ENCODE measurements at regions not wholly inside any gene's neighbourhood (a gene's known extent, or its start where the extent isn't known, plus 50 kb on each side); places are given as distances from the start of the nearest gene placed in this dataset.

DNA sequence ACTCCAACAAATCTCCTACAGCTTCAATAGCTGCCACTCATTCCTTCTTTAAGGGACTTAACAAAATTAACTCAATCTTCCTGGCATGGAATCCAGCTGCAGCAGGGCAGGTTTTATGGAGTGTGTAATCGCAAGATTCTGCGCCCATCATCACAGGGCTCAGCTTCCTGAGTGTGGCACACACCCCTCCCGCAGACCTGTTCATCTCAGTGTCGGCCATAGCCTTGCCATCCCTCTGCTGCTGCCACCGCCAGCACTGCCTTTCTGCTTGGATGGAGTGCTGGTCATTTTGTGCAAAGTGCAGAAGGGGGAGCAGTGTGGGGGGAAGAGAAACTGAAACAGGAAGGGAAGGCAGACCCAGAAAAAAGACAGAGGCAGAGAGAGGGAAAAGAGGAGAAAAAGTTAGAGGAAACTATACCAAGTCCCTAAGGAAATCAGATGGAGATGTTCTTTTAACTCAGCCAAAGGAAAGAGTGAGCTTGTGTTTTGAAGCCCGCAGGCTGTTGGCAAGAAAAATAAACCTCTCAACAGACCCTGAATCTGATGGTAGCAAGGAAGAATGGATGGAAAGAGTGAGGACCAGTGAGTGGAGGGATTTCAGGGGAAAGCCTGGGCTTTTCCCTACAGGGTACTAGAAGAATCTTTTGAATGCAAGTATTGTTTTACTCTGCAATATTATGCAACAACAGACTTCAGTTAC is 324.2 kb downstream of the SEC16B start:
- DNase-seq: no peak
- dilution Hi-C loops (cut with HindIII; ENCODE audit: low sequenced_read_pairs, unreplicated experiment) (no loop called here), in situ Hi-C loops (cut with MboI; ENCODE audit: low sequenced_read_pairs) (no loop called here), intact Hi-C loops (cut with micrococcal nuclease) (no loop called here)
- H3K56ac ChIP-seq (ENCODE audit: extremely low read depth, insufficient read depth, low read length): no peak overlapping the region
- no peak overlapping the region for H3K4ac ChIP-seq (ENCODE audit: low read depth, low read length)
- no peaks in the 10 kb centered on the region for H3K9me3 ChIP-seq (ENCODE audit: control insufficient read depth, insufficient read depth, low read length)
- H4K8ac ChIP-seq (ENCODE audit: low read depth in 2 of 2, low read length in 2 of 2): no peak overlapping the region
- H4K91ac ChIP-seq (ENCODE audit: insufficient read depth, low read depth, low read length): no peak overlapping the region
- H2BK5ac ChIP-seq (ENCODE audit: low read depth, low read length, poor library complexity, severe bottlenecking): no peak overlapping the region
- no peaks in the 10 kb centered on the region for H3K79me1 ChIP-seq (ENCODE audit: low read depth in 1 of 2, low read length in 2 of 2)
- no peak overlapping the region for H3K23ac ChIP-seq (ENCODE audit: low read depth, low read length)
- peak overlapping the region; percentile 34 for H2AK9ac ChIP-seq (replicated peaks; ENCODE audit: low read depth, low read length, poor library complexity)
- no peak overlapping the region for H2BK120ac ChIP-seq (ENCODE audit: low read depth, low read length)
- no peak for TF ChIP-seq NFE2L2 (IDR thresholded peaks at IDR 0.05; ENCODE audit: low read depth, low read length)
- no peak for TF ChIP-seq FOS (IDR thresholded peaks at IDR 0.05; ENCODE audit: low read depth, low read length)
- TF ChIP-seq, protein P1, sequence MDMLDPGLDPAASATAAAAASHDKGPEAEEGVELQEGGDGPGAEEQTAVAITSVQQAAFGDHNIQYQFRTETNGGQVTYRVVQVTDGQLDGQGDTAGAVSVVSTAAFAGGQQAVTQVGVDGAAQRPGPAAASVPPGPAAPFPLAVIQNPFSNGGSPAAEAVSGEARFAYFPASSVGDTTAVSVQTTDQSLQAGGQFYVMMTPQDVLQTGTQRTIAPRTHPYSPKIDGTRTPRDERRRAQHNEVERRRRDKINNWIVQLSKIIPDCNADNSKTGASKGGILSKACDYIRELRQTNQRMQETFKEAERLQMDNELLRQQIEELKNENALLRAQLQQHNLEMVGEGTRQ (IDR thresholded peaks at IDR 0.05; ENCODE audit: low read depth, low read length): no peak
- TF ChIP-seq MXI1 (IDR thresholded peaks at IDR 0.05; ENCODE audit: borderline replicate concordance, low read depth, low read length): no peak
- TF ChIP-seq RAD21 (IDR thresholded peaks at IDR 0.05; ENCODE audit: low read length): no peak
- TF ChIP-seq CHD1 (IDR thresholded peaks at IDR 0.05; ENCODE audit: low read depth, low read length): no peak
- TF ChIP-seq, protein P2, sequence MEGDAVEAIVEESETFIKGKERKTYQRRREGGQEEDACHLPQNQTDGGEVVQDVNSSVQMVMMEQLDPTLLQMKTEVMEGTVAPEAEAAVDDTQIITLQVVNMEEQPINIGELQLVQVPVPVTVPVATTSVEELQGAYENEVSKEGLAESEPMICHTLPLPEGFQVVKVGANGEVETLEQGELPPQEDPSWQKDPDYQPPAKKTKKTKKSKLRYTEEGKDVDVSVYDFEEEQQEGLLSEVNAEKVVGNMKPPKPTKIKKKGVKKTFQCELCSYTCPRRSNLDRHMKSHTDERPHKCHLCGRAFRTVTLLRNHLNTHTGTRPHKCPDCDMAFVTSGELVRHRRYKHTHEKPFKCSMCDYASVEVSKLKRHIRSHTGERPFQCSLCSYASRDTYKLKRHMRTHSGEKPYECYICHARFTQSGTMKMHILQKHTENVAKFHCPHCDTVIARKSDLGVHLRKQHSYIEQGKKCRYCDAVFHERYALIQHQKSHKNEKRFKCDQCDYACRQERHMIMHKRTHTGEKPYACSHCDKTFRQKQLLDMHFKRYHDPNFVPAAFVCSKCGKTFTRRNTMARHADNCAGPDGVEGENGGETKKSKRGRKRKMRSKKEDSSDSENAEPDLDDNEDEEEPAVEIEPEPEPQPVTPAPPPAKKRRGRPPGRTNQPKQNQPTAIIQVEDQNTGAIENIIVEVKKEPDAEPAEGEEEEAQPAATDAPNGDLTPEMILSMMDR (conservative IDR thresholded peaks at IDR 0.05; ENCODE audit: low read depth, low read length): no peak
- TF ChIP-seq POLR2A (IDR thresholded peaks at IDR 0.05; ENCODE audit: low read depth, low read length): no peak
- TF ChIP-seq MAFK (IDR thresholded peaks at IDR 0.05; ENCODE audit: low read depth, low read length): no peak
- TF ChIP-seq CEBPB (IDR thresholded peaks at IDR 0.05; ENCODE audit: low read depth, low read length): no peak
- TF ChIP-seq SMC3 (IDR thresholded peaks at IDR 0.05; ENCODE audit: low read depth, low read length): no peak
- H2AFZ ChIP-seq (replicated peaks; ENCODE audit: low read length, poor library complexity): no peak overlapping the region
- H3K4me1 ChIP-seq (ENCODE audit: control insufficient read depth, insufficient read depth, low read length): no peaks in the 10 kb centered on the region
- no peaks in the 10 kb centered on the region for H3K9me1 ChIP-seq (ENCODE audit: insufficient read depth, low read length)
- no peak overlapping the region for H3K4me3 ChIP-seq (ENCODE audit: insufficient read depth, low read depth, low read length)
- no peak overlapping the region for H2BK20ac ChIP-seq (ENCODE audit: low read depth, low read length)
- CTCF ChIA-PET: interaction anchor here (0.6 kb wide), 1 partner anchor 85 kb away, joined by 5 read pairs; no protein-coding TSS in a partner anchor
- no peak overlapping the region for H3K9ac ChIP-seq (ENCODE audit: low read depth, low read length)
- 69% methylated on average over 4 of the region's 6 CpGs; no CpG with 5 or more reads in 1 of the 2 experiments for WGBS, 2 experiments (ENCODE audit: extremely low coverage in 2 of 2, insufficient read length in 1 of 2)
- no peak overlapping the region for H3K4me2 ChIP-seq (ENCODE audit: low read depth, low read length)
- H3K18ac ChIP-seq (ENCODE audit: low read depth, low read length): no peak overlapping the region
- POLR2A ChIA-PET (ENCODE audit: unreplicated experiment): no interaction called here
- ATAC-seq (ENCODE audit: low read depth): no peak
- H3K36me3 ChIP-seq (ENCODE audit: control insufficient read depth, insufficient read depth, low read length): no peaks in the 10 kb centered on the region
- no peak overlapping the region for H3K14ac ChIP-seq (replicated peaks; ENCODE audit: low read depth, low read length)
- no peak overlapping the region for H2BK15ac ChIP-seq (ENCODE audit: low read depth, low read length)
- H3K27ac ChIP-seq (ENCODE audit: insufficient read depth, low read length): no peak overlapping the region
- no TSS peak for BruUV-seq (replicated peaks)
- no peak overlapping the region for H2AK5ac ChIP-seq (ENCODE audit: low read depth, low read length)
- H3K27me3 ChIP-seq (ENCODE audit: control insufficient read depth, insufficient read depth, low read length): no peaks in the 10 kb centered on the region
- H4K5ac ChIP-seq (ENCODE audit: low read depth, low read length): no peak overlapping the region
- no peaks in the 10 kb centered on the region for H4K20me1 ChIP-seq (ENCODE audit: insufficient read depth, low read length)
